Liver (tissue), 8 donors: ENCODE measurements at regions not wholly inside any gene's neighbourhood (a gene's known extent, or its start where the extent isn't known, plus 50 kb on each side); places are given as distances from the start of the nearest gene placed in this dataset.

ENCODE experiments used
- DNase-seq: peaks from one replicate; pipeline ENCODE4 v3.0.0-alpha.2; 2017; ENCODE audit warnings: low spot score
- H3K27ac ChIP-seq, 2 donors: one replicate each; pipeline ENCODE4 v1.7.0; 2013; ENCODE audit warnings: inconsistent platforms in 2 of 2, low read length in 2 of 2, control low read depth in 1 of 2, low read depth in 1 of 2, mild to moderate bottlenecking in 1 of 2
- H3K27me3 ChIP-seq, 4 donors: one replicate each; pipeline versions ENCODE4 v1.6.1 to v1.7.0; 2013; ENCODE audit warnings: low read length in 3 of 4, inconsistent platforms in 1 of 4, mild to moderate bottlenecking in 1 of 4, moderate library complexity in 1 of 4; ENCODE audit not compliant: control insufficient read depth in 4 of 4, insufficient read depth in 4 of 4
- H3K36me3 ChIP-seq, 4 donors: one replicate each; pipeline versions ENCODE4 v1.6.1 to v1.7.0; 2013; ENCODE audit warnings: low read length in 3 of 4, mild to moderate bottlenecking in 3 of 4, low read depth in 1 of 4, moderate library complexity in 1 of 4; ENCODE audit not compliant: control insufficient read depth in 4 of 4, insufficient read depth in 3 of 4
- H3K4me1 ChIP-seq, 4 donors: one replicate each; pipeline versions ENCODE4 v1.6.1 to v1.7.0; 2013; ENCODE audit warnings: low read length in 3 of 4, mild to moderate bottlenecking in 3 of 4, moderate library complexity in 1 of 4; ENCODE audit not compliant: control insufficient read depth in 4 of 4, insufficient read depth in 4 of 4
- H3K4me3 ChIP-seq, 3 donors: one replicate each; pipeline versions ENCODE4 v1.6.1 to v1.7.0; 2013; ENCODE audit warnings: low read length in 3 of 3, control low read depth in 1 of 3, low read depth in 1 of 3, mild to moderate bottlenecking in 1 of 3
- H3K9ac ChIP-seq, 2 donors: one replicate each; pipeline ENCODE4 v1.7.0; 2013; ENCODE audit warnings: low read length in 2 of 2, mild to moderate bottlenecking in 2 of 2, moderate library complexity in 2 of 2, control low read depth in 1 of 2, low read depth in 1 of 2
- H3K9me3 ChIP-seq, 4 donors: one replicate each; pipeline versions ENCODE4 v1.6.1 to v1.7.0; 2013; ENCODE audit warnings: low read length in 3 of 4; ENCODE audit not compliant: control insufficient read depth in 4 of 4
- CTCF ChIP-seq: fragments of 150-350 bp; IDR thresholded peaks from 2 replicates; pipeline ENCODE4 v1.5.1; 2017; ENCODE audit warnings: improper control_type of control experiment, low read depth, low read length; ENCODE audit not compliant: missing input control
- FOXA1 ChIP-seq: IDR thresholded peaks from 2 replicates; pipeline ENCODE4 v1.6.1; 2016; ENCODE audit warnings: antibody characterized with exemption
- FOXA2 ChIP-seq: IDR thresholded peaks from 2 replicates; pipeline ENCODE4 v1.6.1; 2016; ENCODE audit warnings: antibody characterized with exemption
- HNF4G ChIP-seq: IDR thresholded peaks from 2 replicates; pipeline ENCODE4 v1.6.1; 2016; ENCODE audit warnings: antibody characterized with exemption
- REST ChIP-seq: IDR thresholded peaks from 2 replicates; pipeline ENCODE4 v1.6.1; 2016; ENCODE audit warnings: antibody characterized with exemption, mild to moderate bottlenecking
- RXRA ChIP-seq, 2 donors: IDR thresholded peaks; 2 replicates each; pipeline ENCODE4 v1.6.1; 2017 to 2018; ENCODE audit warnings: antibody characterized with exemption in 2 of 2, mild to moderate bottlenecking in 1 of 2
- TAF1 ChIP-seq: conservative IDR thresholded peaks from 2 replicates; pipeline ENCODE4 v1.6.1; 2016; ENCODE audit warnings: antibody characterized with exemption, mild to moderate bottlenecking
- ZBTB33 ChIP-seq: IDR thresholded peaks from 2 replicates; pipeline ENCODE4 v1.6.1; 2016; ENCODE audit warnings: antibody characterized with exemption
- WGBS: extraction: QIAGEN DNeasy Blood & Tissue Kit; methylation state at CpG from one replicate; pipeline ENCODE4 v1.1.7; 2013; 5-methylcytosine and 5-hydroxymethylcytosine counted together
- donor health status: healthy.
- donor health status: healthy.
- donor health status: healthy.
- donor health status: healthy.
- donor health status: healthy.

- Histone ChIP-seq H3K27ac (no peak overlapping the region), H3K9me3 (no peaks in the 10 kb centered on the region), H3K4me1 (no peaks in the 10 kb centered on the region), H3K27me3 (no peaks in the 10 kb centered on the region), H3K4me3 (no peak overlapping the region), H3K36me3 (no peaks in the 10 kb centered on the region), H3K9ac (no peak overlapping the region)
- 82% methylated on average over 9 of the region's 9 CpGs for WGBS
- DNase-seq, result no peak
- no peak for TF ChIP-seq REST
- no peak for TF ChIP-seq CTCF
- no peak for TF ChIP-seq HNF4G
- no peak for TF ChIP-seq FOXA2
- TF ChIP-seq ZBTB33, result no peak
- TF ChIP-seq TAF1, result no peak
Measured at GRCh38 chr5:45793638-45794532, 97.7 kb upstream of the HCN1 start.

GRCh38 chr5:45779874-45780671 lies 83.9 kb upstream of the HCN1 start:
- Histone ChIP-seq H3K36me3 (no peaks in the 10 kb centered on the region), H3K27me3 (no peaks in the 10 kb centered on the region), H3K27ac (no peak overlapping the region), H3K9me3 (no peaks in the 10 kb centered on the region), H3K9ac (no peak overlapping the region), H3K4me1 (no peaks in the 10 kb centered on the region), H3K4me3 (no peak overlapping the region)
- WGBS, result 60% methylated on average over 3 of the region's 3 CpGs
- TF ChIP-seq RXRA (IDR thresholded peaks at IDR 0.05), result no peak
- no peak for TF ChIP-seq FOXA1
- no peak for TF ChIP-seq REST
- no peak for TF ChIP-seq CTCF
- DNase-seq, result no peak
